Renal cortex interstitium (tissue), 11 donors: ENCODE measurements at regions not wholly inside any gene's neighbourhood (a gene's known extent, or its start where the extent isn't known, plus 50 kb on each side); places are given as distances from the start of the nearest gene placed in this dataset.

Experiments
- DNase-seq, 11 donors: peaks; one replicate each; pipeline ENCODE4 v3.0.0-alpha.2; 2013; ENCODE audit warnings: low read depth in 9 of 11, low spot score in 4 of 11; ENCODE audit errors: extremely low read depth in 1 of 11

DNA sequence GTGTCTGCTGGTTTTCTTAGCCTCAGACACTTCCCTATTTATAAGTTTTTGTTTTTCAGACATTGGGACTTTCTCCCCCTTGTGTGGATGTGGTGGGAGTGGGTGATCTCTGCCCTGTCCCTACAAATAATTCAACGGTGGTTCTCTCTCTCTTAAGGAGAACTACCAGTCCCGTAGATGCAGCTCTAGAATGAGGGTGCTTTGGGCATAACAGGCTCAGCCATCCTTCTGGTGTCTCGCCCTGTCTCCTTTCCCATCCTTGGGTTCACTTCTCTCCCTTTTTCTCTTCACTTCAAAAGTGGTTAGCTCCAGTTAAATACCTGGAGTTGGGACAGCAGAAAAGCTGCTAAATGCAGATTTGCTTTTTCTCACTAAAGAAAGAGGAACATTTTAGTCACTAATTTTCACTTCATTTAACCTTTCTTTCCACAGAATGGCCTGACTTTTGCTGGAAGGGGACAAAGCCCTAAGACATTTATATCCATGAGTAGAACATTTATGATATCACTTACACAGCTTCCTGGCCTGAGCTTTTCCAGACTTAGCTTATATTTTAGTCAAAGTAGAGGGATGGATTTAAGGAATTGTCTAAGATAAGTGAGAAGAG, 121.2 kb upstream of the CXCR4 start:
- DNase-seq: no peak

- DNase-seq: no peak
Measured at GRCh38 chr2:136238286-136239078, 120.5 kb upstream of the CXCR4 start.

DNA sequence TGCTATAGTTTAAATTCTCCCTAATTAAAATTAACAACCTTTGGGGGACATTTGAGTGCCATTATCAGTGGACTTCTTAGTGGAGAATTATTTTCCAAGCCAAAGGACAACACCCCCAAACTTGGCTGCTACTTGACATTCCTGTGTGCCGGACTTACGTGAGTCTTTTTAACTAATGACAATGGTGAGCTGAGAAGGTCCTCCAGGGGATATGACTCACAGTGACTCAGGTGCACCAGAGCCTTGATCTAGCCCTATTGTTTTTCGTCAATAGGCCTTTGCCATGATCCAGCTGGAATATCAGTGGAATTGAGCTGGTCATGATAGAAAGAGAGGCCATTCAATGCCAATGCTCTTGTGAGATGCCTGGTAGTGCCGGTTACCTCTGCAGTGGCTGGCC, 118.1 kb upstream of the CXCR4 start:
- DNase-seq: no peak

GRCh38 chr2:136235546-136235945, 117.6 kb upstream of the CXCR4 start:
- DNase-seq: no peak

DNA sequence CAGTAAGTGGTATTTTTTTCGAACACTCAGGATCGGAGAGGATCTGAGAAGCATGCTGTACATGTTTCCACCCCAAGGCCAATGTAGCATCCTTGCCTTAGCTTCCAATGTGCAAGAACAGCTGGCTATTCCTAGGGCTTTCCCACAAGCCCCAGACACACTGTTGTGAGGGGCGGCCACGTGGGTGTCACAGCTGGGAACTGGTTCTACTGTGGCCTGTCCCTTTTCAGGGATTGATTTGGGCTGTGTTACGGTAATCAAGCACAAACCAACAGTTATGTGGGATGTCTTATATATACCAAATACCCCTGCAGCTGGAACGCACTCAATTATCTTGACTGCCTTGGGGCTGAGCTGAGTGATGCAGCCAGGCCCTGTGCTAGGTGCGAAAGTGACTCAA, 116.3 kb upstream of the CXCR4 start:
- DNase-seq: no peak

GRCh38 chr2:136233298-136233697, 115.3 kb upstream of the CXCR4 start:
- DNase-seq: no peak

DNA sequence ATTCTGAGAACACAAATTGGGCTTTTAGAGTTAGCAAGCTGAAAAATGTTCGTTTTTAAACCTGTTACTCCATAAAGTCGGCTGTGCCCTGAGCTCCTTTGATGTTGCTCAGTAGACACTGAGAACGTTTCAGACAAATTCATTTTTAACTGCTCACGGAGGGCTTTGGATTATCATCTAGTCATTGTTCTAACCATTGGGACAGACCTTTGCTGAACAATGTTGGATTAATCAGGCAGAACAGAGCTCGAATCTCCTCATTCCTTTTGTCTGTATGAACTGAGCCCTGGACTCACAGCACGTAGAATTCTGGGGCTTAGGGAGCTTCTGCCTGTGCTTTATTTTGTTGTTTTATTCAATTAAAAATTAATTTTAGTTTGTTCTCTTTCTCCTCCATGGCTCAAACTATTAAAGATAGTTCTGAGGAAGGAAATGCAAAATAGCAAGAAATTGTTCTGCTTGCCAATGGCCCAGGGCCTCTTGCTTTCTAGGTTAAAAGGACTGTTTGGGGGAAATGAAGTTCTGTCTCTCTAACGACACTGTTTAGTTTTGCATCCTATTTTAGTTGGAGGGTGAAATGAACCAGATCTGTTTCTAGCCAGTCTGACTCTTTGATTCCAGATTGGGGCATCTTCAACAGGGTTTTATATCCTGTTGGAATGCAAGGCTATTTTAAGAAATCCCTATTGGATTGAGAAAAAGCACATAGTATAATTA, 114.7 kb upstream of the CXCR4 start:
- no peak for DNase-seq

- no peak for DNase-seq
Measured at GRCh38 chr2:136230464-136230863, 112.5 kb upstream of the CXCR4 start.

DNA sequence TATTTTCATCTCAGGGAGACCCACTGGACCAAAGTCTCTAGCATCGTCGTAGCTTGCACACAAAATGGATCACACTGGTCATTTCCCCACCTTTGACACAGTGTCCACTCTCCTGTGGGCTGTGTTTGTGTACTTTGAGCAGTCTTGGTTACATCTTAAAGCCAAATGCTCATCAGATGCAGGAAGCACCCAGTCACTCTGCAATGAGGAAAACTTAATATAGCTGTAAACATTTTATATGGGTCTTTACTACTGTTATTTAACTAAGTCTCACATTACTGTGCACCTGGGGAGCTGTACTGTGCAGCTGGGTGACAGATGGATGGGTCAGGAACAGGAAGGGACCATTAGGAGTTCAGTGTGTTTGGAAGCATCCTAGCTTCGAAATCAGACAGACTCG, 109.0 kb upstream of the CXCR4 start:
- DNase-seq: no peak

- DNase-seq: no peak
Measured at GRCh38 chr2:136225950-136226835, 108.2 kb upstream of the CXCR4 start.

- no peak for DNase-seq
Measured at GRCh38 chr2:136223274-136223673, 105.3 kb upstream of the CXCR4 start.

DNA sequence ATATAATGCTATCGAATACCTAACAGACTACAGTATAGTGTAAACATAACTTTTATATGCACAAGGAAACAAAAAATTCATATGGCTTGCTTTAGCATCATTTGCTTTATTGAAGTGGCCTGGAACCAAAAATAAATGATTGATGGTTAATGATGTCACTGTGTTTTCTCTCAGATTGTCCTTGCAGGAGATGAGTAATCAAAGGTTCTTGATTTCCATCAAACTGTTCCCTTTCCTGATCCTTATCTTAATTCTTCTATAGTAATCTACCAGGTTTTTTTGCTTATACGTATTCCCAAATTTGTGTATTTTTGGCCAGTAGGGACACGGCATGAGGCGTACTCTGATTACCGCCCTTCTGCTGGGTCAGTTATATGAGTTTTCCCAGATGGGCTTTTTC, 104.9 kb upstream of the CXCR4 start:
- no peak for DNase-seq

DNA sequence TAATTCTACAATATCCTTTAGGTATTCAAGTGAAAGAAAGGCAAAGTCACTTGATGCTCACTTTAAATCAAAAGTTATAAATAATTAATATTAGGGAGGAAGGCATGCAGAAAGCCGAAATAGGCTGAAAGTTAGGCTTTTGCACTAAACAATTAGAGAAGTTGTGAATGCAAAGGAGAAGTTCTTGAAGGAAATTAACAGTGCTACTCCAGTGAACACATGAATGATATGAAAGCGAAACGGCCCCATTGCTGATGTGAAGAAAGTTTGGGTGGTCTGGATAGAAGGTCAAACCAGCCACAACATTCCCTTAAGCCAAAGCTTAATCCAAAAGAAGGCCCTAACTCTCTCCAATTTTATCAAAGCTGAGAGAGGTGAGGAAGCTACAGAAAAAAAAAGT, 103.1 kb upstream of the CXCR4 start:
- no peak for DNase-seq

GRCh38 chr2:136219963-136220362, 102.0 kb upstream of the CXCR4 start:
- DNase-seq: no peak

DNA sequence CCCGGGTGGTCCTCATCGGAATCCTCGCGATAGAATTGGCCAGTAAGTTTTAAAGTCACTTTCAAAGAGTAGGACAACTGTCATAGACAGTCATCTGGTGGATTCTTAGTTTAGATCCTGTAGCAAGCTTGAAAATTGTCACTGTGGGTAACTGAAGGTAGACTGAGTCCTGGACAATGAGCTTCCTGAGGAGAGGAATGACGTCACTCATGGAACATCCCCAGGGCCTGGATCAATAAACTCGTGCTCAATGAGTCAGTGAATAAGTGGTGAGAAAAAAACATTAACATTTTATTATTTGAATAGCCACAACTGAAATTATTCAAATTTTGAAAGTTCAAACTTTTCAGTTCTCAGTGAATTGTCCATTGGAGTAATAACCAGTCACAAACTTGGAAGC, 101.4 kb upstream of the CXCR4 start:
- DNase-seq: no peak

GRCh38 chr2:136217996-136218395, 100.0 kb upstream of the CXCR4 start:
- DNase-seq: no peak

GRCh38 chr2:136215908-136216472, 98.0 kb upstream of the CXCR4 start:
- DNase-seq: no peak

DNA sequence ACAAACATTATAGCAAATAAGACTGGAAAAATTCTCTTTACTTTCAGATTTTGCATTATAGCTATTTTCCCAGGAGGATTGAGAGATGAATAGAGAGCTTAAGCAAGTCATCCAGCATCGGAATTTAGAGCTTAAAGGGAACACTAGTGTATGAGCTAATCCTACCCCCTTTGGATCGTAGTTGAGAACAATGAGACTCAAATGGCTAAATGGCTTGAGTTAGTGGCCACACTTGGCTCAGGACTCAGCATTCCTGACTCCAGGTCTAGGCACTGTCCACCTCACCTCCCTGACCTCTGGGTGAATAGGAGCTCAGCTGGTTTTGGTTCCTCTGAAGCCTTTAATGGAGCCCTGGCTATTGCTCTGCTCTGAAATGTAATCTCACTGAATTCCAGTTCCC, 97.5 kb upstream of the CXCR4 start:
- DNase-seq: no peak
